ENCODE measurements at regions not wholly inside any gene's neighbourhood (a gene's known extent, or its start where the extent isn't known, plus 50 kb on each side); places are given as distances from the start of the nearest gene placed in this dataset.

DNA sequence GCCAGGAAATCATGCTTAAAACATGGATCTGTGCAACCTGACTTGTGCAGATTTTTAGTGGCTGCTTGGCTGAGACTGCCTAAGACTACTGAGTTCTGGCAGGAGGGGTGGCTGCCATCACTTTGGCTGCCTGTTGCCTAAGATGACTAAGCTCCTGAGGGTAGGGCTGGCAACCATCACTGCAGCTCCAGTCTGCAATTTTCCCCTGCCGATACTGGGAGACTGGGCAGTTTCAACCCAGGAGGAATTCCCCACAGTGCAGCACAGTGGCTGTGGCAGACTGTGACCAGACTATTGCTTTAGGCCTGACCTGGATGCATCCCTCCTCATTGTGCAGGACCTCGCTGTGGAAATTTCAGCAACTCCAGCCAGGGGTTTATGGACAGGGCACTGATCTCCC is 544.9 kb downstream of the ANKRD50 start:
- TF ChIP-seq POLR2A (IDR thresholded peaks at IDR 0.05; ENCODE audit: low read length) (no peak), GATA1 (IDR thresholded peaks at IDR 0.05; ENCODE audit: low read depth, low read length) (no peak)

All from erythroblast (primary cell).